B cell (primary cell): ENCODE measurements at regions not wholly inside any gene's neighbourhood (a gene's known extent, or its start where the extent isn't known, plus 50 kb on each side); places are given as distances from the start of the nearest gene placed in this dataset.

ENCODE experiments used
- ATAC-seq: fragments of 200-7000 bp; cut with Tn5 transposase; one replicate; pipeline ENCODE4 v1.10.0; 2021; ENCODE audit warnings: low read depth, mild to moderate bottlenecking, moderate number of reproducible peaks, moderate library complexity
- CTCF ChIA-PET: fragments of 350-600 bp; sonication (Branson Sonifier 250); formaldehyde crosslinking; loops from one replicate; lab custom pipeline; 2021; ENCODE audit warnings: antibody characterized with exemption, inconsistent platforms; lab: Charles Lee
- POLR2A ChIA-PET: fragments of 350-600 bp; sonication (Branson Sonifier 250); formaldehyde crosslinking; loops from one replicate; lab custom pipeline; 2021; ENCODE audit warnings: antibody characterized with exemption; lab: Charles Lee
- DNase-seq: peaks from one replicate; pipeline ENCODE4 v3.0.0; 2013
- H2AFZ ChIP-seq: 2 replicates; pipeline ENCODE4 v1.6.1; 2012; ENCODE audit warnings: mild to moderate bottlenecking, low read depth, low read length; ENCODE audit not compliant: insufficient read depth, poor library complexity, severe bottlenecking
- H3K27ac ChIP-seq, 2 donors: 1 replicate in 1 of 2; 2 replicates in 1 of 2; pipeline ENCODE4 v1.5.1; 2012 to 2013; ENCODE audit warnings: low read length in 2 of 2, mild to moderate bottlenecking in 2 of 2, moderate library complexity in 1 of 2
- H3K27me3 ChIP-seq, 4 experiments: fragments of 200-600 bp in 1 of 4; sonication (generic) in 1 of 4; replicated peaks in 1 of 4; 1 replicate in 2 of 4; 2 replicates in 2 of 4; pipeline versions ENCODE4 v1.6.1 to v1.7.0; 2013 to 2016; ENCODE audit warnings: low read length in 3 of 4, mild to moderate bottlenecking in 2 of 4, mixed read lengths in 1 of 4, moderate library complexity in 1 of 4; ENCODE audit not compliant: insufficient read depth in 4 of 4, control insufficient read depth in 3 of 4; ENCODE audit errors: control extremely low read depth in 1 of 4
- H3K36me3 ChIP-seq, 2 experiments: replicated peaks in 1 of 2; 1 replicate in 1 of 2; 2 replicates in 1 of 2; pipeline versions ENCODE4 v1.6.1 to v1.7.1; 2013; ENCODE audit warnings: low read length in 1 of 2; ENCODE audit not compliant: insufficient read depth in 2 of 2, control insufficient read depth in 1 of 2; ENCODE audit errors: control extremely low read depth in 1 of 2, extremely low read depth in 1 of 2
- H3K4me1 ChIP-seq, 2 donors: fragments of 200-600 bp in 1 of 2; sonication (generic) in 1 of 2; 1 replicate in 1 of 2; 2 replicates in 1 of 2; pipeline versions ENCODE4 v1.5.1 to v1.6.1; 2013 to 2017; ENCODE audit warnings: low read length in 2 of 2; ENCODE audit not compliant: control insufficient read depth in 2 of 2, insufficient read depth in 2 of 2
- H3K4me2 ChIP-seq: replicated peaks from 2 replicates; pipeline ENCODE3; 2012; ENCODE audit warnings: mild to moderate bottlenecking, low read depth, low read length; ENCODE audit not compliant: poor library complexity, severe bottlenecking
- H3K4me3 ChIP-seq, 5 experiments: fragments of 200-600 bp in 1 of 5; sonication (generic) in 1 of 5; 1 replicate in 3 of 5; 2 replicates in 2 of 5; pipeline versions ENCODE4 v1.5.1 to v1.7.0; 2011 to 2016; ENCODE audit warnings: low read length in 4 of 5, mild to moderate bottlenecking in 4 of 5, low read depth in 2 of 5, control low read depth in 1 of 5, moderate library complexity in 1 of 5; ENCODE audit not compliant: insufficient read depth in 1 of 5; ENCODE audit errors: control extremely low read depth in 1 of 5, extremely low read depth in 1 of 5
- H3K79me2 ChIP-seq: fragments of 200-600 bp; sonication (generic); one replicate; pipeline ENCODE4 v1.6.0; 2016; ENCODE audit warnings: low read length; ENCODE audit not compliant: control insufficient read depth, insufficient read depth
- H3K9ac ChIP-seq: fragments of 200-600 bp; sonication (generic); 2 replicates; pipeline ENCODE4 v1.6.1; 2017; ENCODE audit warnings: mild to moderate bottlenecking, low read length, moderate library complexity
- H3K9me3 ChIP-seq, 3 donors: one replicate each; pipeline versions ENCODE4 v1.6.1 to v1.7.1; 2013; ENCODE audit warnings: low read length in 2 of 3; ENCODE audit not compliant: control insufficient read depth in 2 of 3, insufficient read depth in 1 of 3; ENCODE audit errors: control extremely low read depth in 1 of 3
- H4K20me1 ChIP-seq: 2 replicates; pipeline ENCODE4 v1.6.0; 2012; ENCODE audit warnings: mild to moderate bottlenecking, low read length; ENCODE audit not compliant: insufficient read depth, control insufficient read depth, poor library complexity, severe bottlenecking
- H3K27ac Mint-ChIP-seq: one replicate; pipeline ENCODE4 v1.8.0; 2021; ENCODE audit warnings: mixed read lengths
- H3K27me3 Mint-ChIP-seq: one replicate; pipeline ENCODE4 v1.8.0; 2021; ENCODE audit warnings: mixed read lengths
- H3K4me1 Mint-ChIP-seq: one replicate; pipeline ENCODE4 v1.8.0; 2021; ENCODE audit warnings: mixed read lengths
- H3K4me3 Mint-ChIP-seq: one replicate; pipeline ENCODE4 v1.8.0; 2021; ENCODE audit warnings: mixed read lengths
- H3K9me3 Mint-ChIP-seq: one replicate; pipeline ENCODE4 v1.8.0; 2022; ENCODE audit warnings: mixed read lengths; ENCODE audit not compliant: insufficient read depth
- EZH2 ChIP-seq: IDR thresholded peaks from 2 replicates; pipeline ENCODE4 v1.6.1; 2012; ENCODE audit warnings: borderline replicate concordance, low read depth, mild to moderate bottlenecking, moderate library complexity, low read length; ENCODE audit not compliant: insufficient read depth, poor library complexity, severe bottlenecking
- WGBS: methylation state at CpG from one replicate; pipeline ENCODE4 v1.1.5; 2013; ENCODE audit warnings: missing lambda C conversion rate; ENCODE audit not compliant: insufficient coverage; 5-methylcytosine and 5-hydroxymethylcytosine counted together
- intact Hi-C: fragments of 100-400 bp; cut with micrococcal nuclease; formaldehyde crosslinking; loops from one replicate; pipeline ENCODE4 v1.10.0; 2022
- TF ChIP-seq, protein P1 (sequence below): fragments of 200-600 bp; IDR thresholded peaks from one replicate; pipeline ENCODE4 v1.8.0; 2022; ENCODE audit warnings: antibody characterized with exemption, mild to moderate bottlenecking

DNA sequence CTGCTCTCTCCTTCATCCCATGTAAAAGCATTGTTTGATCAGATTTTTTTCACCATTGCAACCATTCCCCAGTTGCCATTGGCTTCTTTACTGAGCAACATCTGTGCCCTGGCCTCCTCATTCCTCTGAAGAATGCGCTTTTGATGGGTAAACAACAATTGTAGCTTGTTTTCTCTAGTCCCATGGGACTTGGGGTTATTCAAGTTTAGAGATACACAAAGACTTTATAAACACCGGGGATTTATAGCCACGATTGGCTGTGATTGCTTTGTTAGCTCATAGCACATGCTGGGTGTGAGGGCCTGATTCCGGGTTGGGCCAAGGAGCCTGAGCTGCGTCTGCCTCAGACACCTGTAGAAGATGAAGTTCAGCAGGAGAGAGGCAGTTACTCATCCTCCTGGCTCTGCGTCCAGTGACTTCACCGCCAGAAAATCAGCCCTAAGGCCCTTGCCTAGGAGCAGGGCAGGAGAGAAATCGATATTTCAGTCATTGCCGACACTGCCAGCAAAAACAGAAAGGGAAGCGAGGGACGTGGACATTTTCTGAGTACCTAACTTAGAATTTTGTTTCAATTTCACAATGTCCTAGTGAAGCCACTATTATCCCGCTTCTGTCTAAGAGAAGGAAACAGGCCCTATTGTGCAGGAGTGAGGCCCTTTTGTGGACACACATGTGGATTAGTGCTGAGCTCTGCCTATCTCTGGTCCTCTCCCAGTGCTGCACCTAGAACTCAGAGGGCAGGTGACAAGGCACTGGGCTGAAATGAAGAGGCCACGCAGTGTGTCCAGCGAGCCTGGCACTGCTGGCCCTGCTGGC, 159.8 kb upstream of the USP24 start:
- H3K4me2 ChIP-seq = no peak overlapping the region
- Mint-ChIP-seq H3K27me3 (peaks cover 9% of the 10 kb centered on the region), H3K27ac (no peak overlapping the region), H3K9me3 (no peaks in the 10 kb centered on the region), H3K4me1 (no peaks in the 10 kb centered on the region), H3K4me3 (no peak overlapping the region)
- H4K20me1 ChIP-seq = no peaks in the 10 kb centered on the region
- ChIA-PET CTCF (interaction anchor here (0.8 to 5.4 kb wide), 21 partner anchors 9 to 1335 kb away, joined by 3 to 76 read pairs (median 5); no protein-coding TSS in a partner anchor), POLR2A (no interaction called here)
- H3K4me1 ChIP-seq = no peaks in the 10 kb centered on the region
- 95% methylated on average over 10 of the region's 14 CpGs for WGBS
- no peaks in the 10 kb centered on the region for H3K36me3 ChIP-seq
- intact Hi-C loops = loop anchor here (1.0 kb wide), 1 partner anchor 1210 kb away; no protein-coding TSS in a partner anchor
- DNase-seq = no peak
- no peak overlapping the region for H3K4me3 ChIP-seq
- no peak for ATAC-seq
- H3K9me3 ChIP-seq = no peaks in the 10 kb centered on the region
- TF ChIP-seq, protein P1, sequence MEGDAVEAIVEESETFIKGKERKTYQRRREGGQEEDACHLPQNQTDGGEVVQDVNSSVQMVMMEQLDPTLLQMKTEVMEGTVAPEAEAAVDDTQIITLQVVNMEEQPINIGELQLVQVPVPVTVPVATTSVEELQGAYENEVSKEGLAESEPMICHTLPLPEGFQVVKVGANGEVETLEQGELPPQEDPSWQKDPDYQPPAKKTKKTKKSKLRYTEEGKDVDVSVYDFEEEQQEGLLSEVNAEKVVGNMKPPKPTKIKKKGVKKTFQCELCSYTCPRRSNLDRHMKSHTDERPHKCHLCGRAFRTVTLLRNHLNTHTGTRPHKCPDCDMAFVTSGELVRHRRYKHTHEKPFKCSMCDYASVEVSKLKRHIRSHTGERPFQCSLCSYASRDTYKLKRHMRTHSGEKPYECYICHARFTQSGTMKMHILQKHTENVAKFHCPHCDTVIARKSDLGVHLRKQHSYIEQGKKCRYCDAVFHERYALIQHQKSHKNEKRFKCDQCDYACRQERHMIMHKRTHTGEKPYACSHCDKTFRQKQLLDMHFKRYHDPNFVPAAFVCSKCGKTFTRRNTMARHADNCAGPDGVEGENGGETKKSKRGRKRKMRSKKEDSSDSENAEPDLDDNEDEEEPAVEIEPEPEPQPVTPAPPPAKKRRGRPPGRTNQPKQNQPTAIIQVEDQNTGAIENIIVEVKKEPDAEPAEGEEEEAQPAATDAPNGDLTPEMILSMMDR = no peak
- TF ChIP-seq EZH2 = no peak
- no peaks in the 10 kb centered on the region for H3K79me2 ChIP-seq
- peaks cover 0 to 2% (median 0%) of the 10 kb centered on the region in 4 experiments for H3K27me3 ChIP-seq
- no peak overlapping the region for H3K27ac ChIP-seq
- H3K9ac ChIP-seq = no peak overlapping the region
- no peak overlapping the region for H2AFZ ChIP-seq

DNA sequence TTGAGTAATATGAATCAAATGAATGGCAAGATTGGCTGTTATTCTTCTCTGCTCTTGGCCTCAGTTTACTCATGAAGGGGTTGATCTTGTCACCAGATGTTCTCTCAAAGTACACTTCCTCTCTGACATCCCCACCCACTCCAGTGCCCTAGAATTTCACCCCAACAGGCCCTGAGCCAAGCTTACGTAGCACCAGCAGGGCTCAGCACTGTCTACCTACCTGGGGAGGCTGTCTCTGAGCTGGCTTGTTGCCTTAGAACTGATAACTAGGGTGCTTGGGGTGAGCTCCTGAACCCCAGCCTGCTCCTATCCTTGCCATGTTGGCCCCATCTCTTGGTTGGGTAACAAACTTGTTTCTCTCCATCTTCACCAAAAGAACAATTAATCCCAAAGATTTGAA, 159.1 kb upstream of the USP24 start:
- TF ChIP-seq, protein P1 = no peak
- no peak for TF ChIP-seq EZH2
- no peak overlapping the region for H3K27ac ChIP-seq
- no peaks in the 10 kb centered on the region for H3K4me1 Mint-ChIP-seq

More for the DNA sequence above, 159.1 kb upstream of the USP24 start:
- Mint-ChIP-seq H3K4me3 (no peak overlapping the region), H3K9me3 (no peaks in the 10 kb centered on the region), H3K27ac (no peak overlapping the region), H3K27me3 (peaks cover 12% of the 10 kb centered on the region)
- ChIA-PET CTCF (interaction anchor here (0.7 to 5.4 kb wide), 11 partner anchors 11 to 1336 kb away, joined by 3 to 76 read pairs (median 5); no protein-coding TSS in a partner anchor), POLR2A (no interaction called here)
- no peaks in the 10 kb centered on the region for H3K36me3 ChIP-seq
- no peak overlapping the region for H3K9ac ChIP-seq
- no peak overlapping the region for H2AFZ ChIP-seq
- H3K27me3 ChIP-seq = peaks cover 0 to 7% (median 0%) of the 10 kb centered on the region in 4 experiments
- DNase-seq (no peak), ATAC-seq (no peak)
- no peak overlapping the region for H3K4me3 ChIP-seq
- WGBS = 86% methylated on average over 1 of the region's 1 CpG
- no peaks in the 10 kb centered on the region for H3K9me3 ChIP-seq
- no peak overlapping the region for H3K4me2 ChIP-seq
- no peaks in the 10 kb centered on the region for H4K20me1 ChIP-seq
- no peaks in the 10 kb centered on the region for H3K79me2 ChIP-seq
- no peaks in the 10 kb centered on the region for H3K4me1 ChIP-seq
- intact Hi-C loops = no loop called here
